GM12891 (cell line): ENCODE measurements at regions not wholly inside any gene's neighbourhood (a gene's known extent, or its start where the extent isn't known, plus 50 kb on each side); places are given as distances from the start of the nearest gene placed in this dataset.
"Not testable (repeated sequence)": the region's sequence is repeated elsewhere in the genome, so short reads cannot be mapped to it uniquely, and the experiment has no call there.

ENCODE experiments used
- DNase-seq: peaks from one replicate; pipeline ENCODE4 v3.0.0; 2011; ENCODE audit warnings: low spot score; ENCODE audit not compliant: insufficient read length
- FAIRE-seq: peaks from 2 replicates; lab custom pipeline; 2011; peaks lifted over from hg19 to GRCh38; lab: Jason Lieb, UNC
- PAX5 ChIP-seq: IDR thresholded peaks from 2 replicates; pipeline ENCODE4 v1.6.1; 2011; ENCODE audit warnings: low read length, moderate library complexity, mild to moderate bottlenecking; ENCODE audit not compliant: insufficient read depth, severe bottlenecking
- POLR2A ChIP-seq: IDR thresholded peaks from 2 replicates; pipeline ENCODE4 v1.6.1; 2011; ENCODE audit warnings: low read depth, low read length, control low read depth
- POLR2AphosphoS5 ChIP-seq: IDR thresholded peaks from 2 replicates; pipeline ENCODE4 v1.6.1; 2011; ENCODE audit warnings: low read depth, low read length, control low read depth
- POU2F2 ChIP-seq: IDR thresholded peaks from 2 replicates; pipeline ENCODE4 v1.6.1; 2011; ENCODE audit warnings: low read depth, mild to moderate bottlenecking, control low read depth, low read length, moderate library complexity
- SPI1 ChIP-seq: IDR thresholded peaks from 2 replicates; pipeline ENCODE4 v1.6.1; 2011; ENCODE audit warnings: low read depth, low read length, control low read depth
- TAF1 ChIP-seq: IDR thresholded peaks from 2 replicates; pipeline ENCODE4 v1.6.1; 2011; ENCODE audit warnings: low read depth, low read length, control low read depth

DNA sequence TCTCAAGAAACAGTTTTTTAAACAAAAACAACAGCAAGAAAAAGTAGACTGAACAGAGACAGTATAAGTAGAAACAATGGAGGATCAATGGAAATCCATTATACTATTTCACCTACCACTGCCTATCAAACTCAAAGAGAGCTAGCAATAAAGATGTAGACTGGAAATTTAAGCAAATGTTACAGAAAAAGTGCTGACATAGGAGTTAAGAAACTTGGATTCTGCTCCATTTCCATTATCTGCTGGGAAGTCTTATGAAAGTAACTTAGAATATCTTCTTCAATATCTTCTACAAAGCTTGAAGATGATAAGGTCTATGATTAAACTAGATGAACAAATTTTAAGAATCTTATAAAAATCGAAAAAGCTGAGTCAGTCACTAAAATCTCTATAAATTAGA, 1469.8 kb upstream of the C9orf72 start:
- DNase-seq = no peak
- TF ChIP-seq POLR2A (no peak), POLR2AphosphoS5 (no peak), SPI1 (no peak), TAF1 (no peak), PAX5 (no peak), POU2F2 (no peak)
- FAIRE-seq = no peak

DNA sequence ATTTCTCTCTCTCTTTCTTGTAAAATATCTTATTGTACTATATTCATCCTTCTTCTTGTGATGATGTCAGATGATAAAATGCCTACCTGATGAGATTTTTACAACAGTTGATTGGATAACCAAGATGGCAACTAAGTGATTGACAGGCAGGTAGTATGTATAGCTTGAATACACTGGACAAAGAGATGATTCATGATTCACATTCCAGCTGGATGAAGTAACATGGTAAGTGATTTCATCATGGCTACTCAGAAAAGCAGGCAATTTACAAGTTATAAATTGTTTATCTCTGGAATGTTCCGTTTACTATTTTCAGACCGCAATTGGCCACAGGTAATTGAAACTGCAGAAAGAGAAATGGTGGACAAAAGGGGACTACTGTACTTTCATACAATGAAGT, 1471.7 kb upstream of the C9orf72 start:
- DNase-seq (no peak), FAIRE-seq (no peak)
- no peak for TF ChIP-seq POU2F2
- no peak for TF ChIP-seq TAF1
- TF ChIP-seq POLR2A = no peak
- TF ChIP-seq POLR2AphosphoS5 = no peak
- TF ChIP-seq SPI1 = no peak
- no peak for TF ChIP-seq PAX5

DNA sequence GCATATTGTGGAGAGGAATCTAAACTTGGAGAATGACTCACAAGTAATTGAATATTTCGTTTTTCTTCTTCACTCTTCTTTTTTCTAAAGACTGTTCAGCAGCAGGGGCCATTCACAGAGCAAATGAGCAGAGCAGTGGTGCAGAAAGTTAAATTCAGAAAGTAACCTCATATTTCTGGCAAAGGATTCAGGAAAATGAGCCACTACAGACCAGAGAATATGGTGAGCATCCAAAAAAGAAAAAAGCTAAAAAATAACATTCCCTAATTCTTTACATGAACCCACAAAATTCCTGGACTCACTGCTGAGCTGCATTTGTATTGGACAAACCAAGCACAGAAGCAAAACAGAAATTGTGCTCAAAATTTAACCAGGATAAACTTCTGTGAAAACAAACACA, 1486.8 kb upstream of the C9orf72 start:
- no peak for DNase-seq
- FAIRE-seq = no peak
- TF ChIP-seq SPI1 (no peak), POLR2A (no peak)

DNA sequence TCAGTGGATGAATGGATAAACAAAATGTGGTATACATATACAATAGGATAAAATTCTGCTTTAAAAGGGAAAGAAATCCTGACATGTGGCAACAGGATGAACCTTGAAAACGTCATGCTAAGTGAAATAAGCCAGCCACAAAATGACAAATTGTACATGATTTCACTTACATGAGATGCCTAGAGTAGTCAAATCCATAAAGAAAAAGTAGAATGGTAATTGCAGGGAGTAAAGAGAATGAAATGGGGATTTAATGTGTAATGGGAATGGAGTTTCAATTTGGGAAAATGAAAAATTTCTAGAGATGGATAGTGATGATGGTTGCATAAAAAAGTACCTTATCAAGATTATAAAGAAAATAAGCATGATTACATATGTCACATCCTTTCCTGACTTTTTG, 1489.2 kb upstream of the C9orf72 start:
- DNase-seq (no peak), FAIRE-seq (no peak)
- TF ChIP-seq SPI1 (no peak), TAF1 (no peak), POLR2A (no peak), POLR2AphosphoS5 (no peak), POU2F2 (no peak), PAX5 (no peak)

DNA sequence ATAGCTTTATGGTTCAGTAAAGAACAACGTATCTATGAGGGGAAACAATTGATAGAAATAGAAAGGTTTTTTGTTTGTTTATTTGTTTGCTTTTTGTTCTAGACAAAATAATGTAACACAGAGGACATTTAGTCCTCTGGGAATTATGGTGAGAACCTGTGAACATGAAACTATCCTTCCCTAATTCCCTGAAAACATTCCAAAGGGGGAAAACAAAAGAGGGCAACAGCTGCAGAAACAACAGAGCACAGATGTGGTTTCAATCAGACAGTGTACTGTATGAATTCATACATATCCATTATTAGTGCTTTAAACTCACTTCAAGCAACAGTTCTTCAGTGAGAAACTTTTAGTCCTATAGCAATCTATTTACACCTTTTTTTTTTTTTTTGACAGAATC, 1489.8 kb upstream of the C9orf72 start:
- FAIRE-seq = no peak
- TF ChIP-seq POLR2A (no peak), SPI1 (no peak), POLR2AphosphoS5 (no peak), PAX5 (no peak), POU2F2 (no peak), TAF1 (no peak)
- no peak for DNase-seq

DNA sequence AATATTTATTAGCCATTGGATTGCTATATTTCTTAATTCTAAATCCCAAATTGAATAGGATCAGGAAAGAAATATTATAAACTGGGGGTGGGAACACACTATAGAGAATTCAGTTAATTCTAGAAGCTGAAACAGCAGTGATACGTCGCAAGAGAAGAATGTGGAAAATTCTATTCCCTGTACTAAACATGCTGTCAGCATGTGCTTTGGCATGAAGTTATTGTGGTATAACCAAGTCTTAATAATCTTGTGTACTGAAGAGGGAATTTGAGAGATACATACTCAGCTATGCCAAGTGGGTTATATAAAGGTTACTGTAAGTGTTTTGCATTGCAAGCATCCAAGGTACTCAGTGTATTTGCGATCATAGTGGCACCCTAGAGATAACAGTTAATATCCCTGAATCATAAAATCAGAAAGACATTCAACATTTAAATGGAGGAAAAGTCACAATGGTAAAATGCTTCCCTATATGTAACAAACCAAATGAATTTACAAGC, 1492.9 kb upstream of the C9orf72 start:
- FAIRE-seq (no peak), DNase-seq (no peak)
- TF ChIP-seq SPI1 = no peak
- no peak for TF ChIP-seq POU2F2
- TF ChIP-seq TAF1 = no peak
- TF ChIP-seq POLR2AphosphoS5 = no peak
- no peak for TF ChIP-seq POLR2A
- TF ChIP-seq PAX5 = no peak

DNA sequence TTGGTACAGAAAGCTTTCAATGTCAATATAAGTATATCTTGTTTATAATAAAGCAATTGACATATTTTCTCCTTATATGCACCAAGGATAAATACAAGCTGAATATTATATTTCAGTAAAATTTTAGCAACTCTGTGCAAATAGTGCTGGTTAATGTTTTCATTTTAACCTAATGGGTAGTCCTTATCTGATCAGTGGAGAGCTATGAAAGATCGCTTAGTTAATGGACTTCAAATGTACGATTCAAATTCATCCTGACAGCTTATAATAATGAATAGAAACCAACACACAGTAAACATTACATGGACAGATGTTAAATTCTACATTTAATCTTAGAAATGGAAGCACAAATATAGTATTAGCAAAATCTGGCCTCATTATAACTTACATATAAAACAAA, 1495.2 kb upstream of the C9orf72 start:
- FAIRE-seq = no peak
- TF ChIP-seq SPI1 (no peak), POU2F2 (no peak), TAF1 (no peak), PAX5 (no peak), POLR2A (no peak), POLR2AphosphoS5 (no peak)
- no peak for DNase-seq

DNA sequence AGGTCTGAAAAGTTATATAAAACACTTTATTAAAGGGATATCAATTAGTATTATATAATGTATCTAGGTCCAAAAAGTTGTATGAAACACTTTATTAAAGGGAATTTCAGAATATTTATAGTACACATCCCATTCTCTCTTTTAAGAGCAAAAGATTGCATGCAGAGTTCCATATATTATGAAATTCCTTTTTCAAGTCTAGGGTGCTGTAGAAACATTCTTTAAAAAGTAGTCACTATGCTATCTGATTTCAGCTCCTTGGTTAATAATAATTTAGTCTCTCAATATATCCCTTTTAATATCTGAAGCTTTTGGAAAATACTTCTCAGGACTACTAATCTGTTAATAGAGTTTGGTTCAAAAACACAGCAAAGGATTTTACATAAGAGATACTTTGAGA, 1496.1 kb upstream of the C9orf72 start:
- TF ChIP-seq POLR2A = no peak
- no peak for TF ChIP-seq TAF1
- no peak for TF ChIP-seq POLR2AphosphoS5
- TF ChIP-seq SPI1 = no peak
- TF ChIP-seq PAX5 = no peak
- TF ChIP-seq POU2F2 = no peak
- DNase-seq (no peak), FAIRE-seq (no peak)

DNA sequence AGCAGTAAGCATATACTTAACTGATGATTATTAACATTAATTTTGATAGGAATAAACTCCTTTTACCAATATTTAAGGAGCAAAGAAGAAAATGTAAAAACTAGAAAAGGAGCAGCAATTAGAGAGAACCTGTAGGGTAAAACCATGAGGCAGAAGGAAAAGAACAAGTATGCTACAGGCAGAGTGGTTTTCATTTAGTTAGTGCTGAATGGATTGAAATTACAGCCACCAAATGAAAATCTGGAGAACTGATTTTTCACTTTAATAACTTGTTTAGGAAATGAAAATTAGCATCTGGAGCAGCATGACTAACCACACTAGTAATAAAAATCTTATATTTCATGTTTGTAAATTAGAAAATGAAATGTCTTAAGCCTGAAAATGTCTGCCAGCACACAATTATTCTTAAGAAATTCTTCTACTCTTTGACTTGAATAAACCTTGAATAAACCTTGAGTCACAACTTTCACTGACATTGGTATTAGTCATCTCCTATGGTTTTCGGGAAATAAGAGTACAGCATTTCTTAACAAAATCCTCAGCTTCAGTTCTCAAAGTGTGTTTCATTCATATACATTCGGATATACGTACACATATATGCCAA, 1504.9 kb upstream of the C9orf72 start:
- FAIRE-seq (no peak), DNase-seq (no peak)
- TF ChIP-seq POLR2AphosphoS5 = no peak
- TF ChIP-seq TAF1 = no peak
- no peak for TF ChIP-seq POLR2A
- TF ChIP-seq PAX5 = no peak
- no peak for TF ChIP-seq POU2F2
- TF ChIP-seq SPI1 = no peak

DNA sequence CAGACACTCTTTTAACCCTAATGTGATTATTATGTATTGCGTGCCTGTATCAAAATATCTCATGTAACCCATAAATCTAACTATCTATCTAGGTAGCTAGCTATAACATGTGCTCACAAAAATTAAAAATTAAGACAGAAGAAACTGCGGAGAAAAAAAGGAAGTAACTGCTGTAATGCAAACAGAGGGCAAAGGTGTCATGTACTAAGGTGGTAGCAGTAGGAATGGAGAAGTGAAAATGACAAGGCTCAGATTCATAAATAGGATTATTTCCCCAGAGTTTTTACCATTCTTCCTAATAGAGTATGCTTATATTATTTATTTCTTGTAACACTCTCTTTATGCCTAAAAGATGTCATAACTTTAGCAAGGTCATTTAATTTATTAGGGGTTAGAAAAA, 1527.5 kb upstream of the C9orf72 start:
- TF ChIP-seq POU2F2 (no peak), PAX5 (no peak), POLR2A (no peak), SPI1 (peak; percentile 57)
- DNase-seq (no peak), FAIRE-seq (no peak)

DNA sequence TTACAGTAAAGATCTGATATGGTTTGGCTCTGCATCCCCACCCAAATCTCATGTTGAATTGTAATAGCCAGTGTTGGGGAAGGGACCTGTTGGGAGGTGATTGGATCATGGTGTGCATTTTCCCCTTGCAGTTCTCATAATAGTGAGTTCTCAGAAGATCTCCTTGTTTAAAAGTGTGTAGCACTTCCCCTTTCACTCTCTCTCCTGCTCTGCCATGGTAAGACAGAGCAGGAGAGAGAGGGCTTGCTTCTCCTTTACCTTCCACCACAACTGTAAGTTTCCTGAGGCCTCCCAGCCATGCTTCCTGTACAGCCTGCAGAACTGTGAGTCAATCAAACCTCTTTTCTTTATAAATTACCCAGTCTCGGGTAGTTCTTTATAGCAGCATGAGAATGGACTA, 1530.9 kb upstream of the C9orf72 start:
- not testable (repeated sequence) for FAIRE-seq, DNase-seq

DNA sequence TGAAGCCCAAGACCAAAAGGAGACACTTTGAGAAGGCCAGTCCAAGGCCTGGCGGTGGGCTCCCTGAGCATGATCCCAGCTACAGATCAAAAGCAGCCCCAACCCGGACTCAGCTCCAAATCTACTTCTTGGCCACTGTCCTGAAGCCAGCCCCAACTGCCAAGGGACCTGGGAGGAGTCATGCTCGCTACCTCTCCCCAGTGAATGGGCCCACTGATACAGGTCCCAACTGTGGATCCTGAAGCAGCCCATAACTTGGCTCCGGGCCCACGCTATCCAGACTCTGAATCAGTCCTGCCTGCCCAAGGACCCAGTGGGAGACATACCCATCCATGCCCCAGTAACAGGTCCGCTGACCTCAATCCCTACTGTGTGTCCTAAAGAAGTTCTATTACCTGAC, 1545.3 kb upstream of the C9orf72 start:
- no peak for TF ChIP-seq POLR2AphosphoS5
- TF ChIP-seq TAF1 = no peak
- TF ChIP-seq PAX5 = no peak
- TF ChIP-seq SPI1 = no peak
- no peak for TF ChIP-seq POLR2A
- no peak for TF ChIP-seq POU2F2
- DNase-seq (no peak), FAIRE-seq (no peak)
